BLaER1 (cell line): ENCODE measurements at regions not wholly inside any gene's neighbourhood (a gene's known extent, or its start where the extent isn't known, plus 50 kb on each side); places are given as distances from the start of the nearest gene placed in this dataset.

Experiments used
- H3K27ac ChIP-seq: shearing (Covaris generic); formaldehyde crosslinking; 2 replicates; pipeline ENCODE4 v1.8.1; 2022
- H3K27me3 ChIP-seq: shearing (Covaris generic); formaldehyde crosslinking; 2 replicates; pipeline ENCODE4 v1.8.1; 2022
- H3K36me3 ChIP-seq: shearing (Covaris generic); formaldehyde crosslinking; 2 replicates; pipeline ENCODE4 v1.8.1; 2022
- H3K4me1 ChIP-seq: shearing (Covaris generic); formaldehyde crosslinking; 2 replicates; pipeline ENCODE4 v1.8.1; 2022
- H3K4me2 ChIP-seq: shearing (Covaris generic); formaldehyde crosslinking; 2 replicates; pipeline ENCODE4 v1.8.1; 2022
- H3K4me3 ChIP-seq: shearing (Covaris generic); formaldehyde crosslinking; 2 replicates; pipeline ENCODE4 v1.8.1; 2022
- H3K9ac ChIP-seq: shearing (Covaris generic); formaldehyde crosslinking; 2 replicates; pipeline ENCODE4 v1.8.1; 2022
- H3K9me3 ChIP-seq: shearing (Covaris generic); formaldehyde crosslinking; 2 replicates; pipeline ENCODE4 v1.8.1; 2022
- H4K20me1 ChIP-seq: shearing (Covaris generic); formaldehyde crosslinking; 2 replicates; pipeline ENCODE4 v1.8.1; 2022
- Cebpa-rat ChIP-seq: shearing (Covaris generic); IDR thresholded peaks from 2 replicates; pipeline ENCODE4 v1.8.1; 2022

- no peaks in the 10 kb centered on the region for H3K36me3 ChIP-seq
- no peaks in the 10 kb centered on the region for H3K27me3 ChIP-seq
- H3K9me3 ChIP-seq: no peaks in the 10 kb centered on the region
- no peaks in the 10 kb centered on the region for H4K20me1 ChIP-seq
- H3K27ac ChIP-seq: no peak overlapping the region
- H3K4me3 ChIP-seq: no peak overlapping the region
- H3K9ac ChIP-seq: no peak overlapping the region
- no peak overlapping the region for H3K4me2 ChIP-seq
- no peaks in the 10 kb centered on the region for H3K4me1 ChIP-seq
- TF ChIP-seq Cebpa-rat: no peak
Observed at GRCh38 chr7:125663961-125664360, 734.3 kb upstream of the POT1 start.

- Histone ChIP-seq H3K27me3 (no peaks in the 10 kb centered on the region), H3K4me1 (no peaks in the 10 kb centered on the region), H3K9me3 (no peaks in the 10 kb centered on the region), H3K4me2 (no peak overlapping the region), H3K27ac (no peak overlapping the region), H4K20me1 (no peaks in the 10 kb centered on the region), H3K4me3 (no peak overlapping the region), H3K9ac (no peak overlapping the region), H3K36me3 (no peaks in the 10 kb centered on the region)
- TF ChIP-seq Cebpa-rat: no peak
Observed at GRCh38 chr7:125661677-125662076, 732.1 kb upstream of the POT1 start.

GRCh38 chr7:125661006-125661405 is 731.4 kb upstream of the POT1 start:
- no peak overlapping the region for H3K4me2 ChIP-seq
- TF ChIP-seq Cebpa-rat: no peak

GRCh38 chr7:125654076-125654475 is 724.5 kb upstream of the POT1 start:
- no peaks in the 10 kb centered on the region for H3K9me3 ChIP-seq
- no peak overlapping the region for H3K27ac ChIP-seq
- no peak overlapping the region for H3K4me2 ChIP-seq
- no peaks in the 10 kb centered on the region for H3K27me3 ChIP-seq
- TF ChIP-seq Cebpa-rat: no peak
- no peaks in the 10 kb centered on the region for H4K20me1 ChIP-seq
- no peak overlapping the region for H3K9ac ChIP-seq
- no peaks in the 10 kb centered on the region for H3K36me3 ChIP-seq
- no peak overlapping the region for H3K4me3 ChIP-seq
- 0 out of 2 replicates have a peak, but pooled peaks cover 4% of the 10 kb centered on the region for H3K4me1 ChIP-seq

More at GRCh38 chr7:125661006-125661405, 731.4 kb upstream of the POT1 start:
- Histone ChIP-seq H3K27me3 (no peaks in the 10 kb centered on the region), H3K4me3 (no peak overlapping the region), H3K9ac (no peak overlapping the region), H3K27ac (no peak overlapping the region), H3K36me3 (no peaks in the 10 kb centered on the region), H3K4me1 (no peaks in the 10 kb centered on the region), H4K20me1 (no peaks in the 10 kb centered on the region), H3K9me3 (no peaks in the 10 kb centered on the region)

GRCh38 chr7:125651823-125652528 is 722.4 kb upstream of the POT1 start:
- H3K27me3 ChIP-seq: no peaks in the 10 kb centered on the region
- no peaks in the 10 kb centered on the region for H4K20me1 ChIP-seq
- H3K9me3 ChIP-seq: no peaks in the 10 kb centered on the region
- no peak overlapping the region for H3K9ac ChIP-seq
- no peak overlapping the region for H3K4me3 ChIP-seq
- H3K4me2 ChIP-seq: no peak overlapping the region
- no peak overlapping the region for H3K27ac ChIP-seq
- H3K36me3 ChIP-seq: no peaks in the 10 kb centered on the region
- TF ChIP-seq Cebpa-rat: no peak
- H3K4me1 ChIP-seq: 0 out of 2 replicates have a peak, but pooled peaks cover 4% of the 10 kb centered on the region

GRCh38 chr7:125648543-125648942 is 718.9 kb upstream of the POT1 start:
- H3K4me1 ChIP-seq: 0 out of 2 replicates have a peak, but pooled peaks cover 4% of the 10 kb centered on the region
- H3K36me3 ChIP-seq: no peaks in the 10 kb centered on the region
- H3K27me3 ChIP-seq: no peaks in the 10 kb centered on the region
- no peak overlapping the region for H3K4me3 ChIP-seq
- H3K9ac ChIP-seq: no peak overlapping the region
- H3K27ac ChIP-seq: no peak overlapping the region
- H3K4me2 ChIP-seq: no peak overlapping the region
- H3K9me3 ChIP-seq: no peaks in the 10 kb centered on the region
- no peaks in the 10 kb centered on the region for H4K20me1 ChIP-seq
- no peak for TF ChIP-seq Cebpa-rat

- H3K27ac ChIP-seq: no peak overlapping the region
- H3K4me3 ChIP-seq: no peak overlapping the region
- H3K4me1 ChIP-seq: no peaks in the 10 kb centered on the region
- no peaks in the 10 kb centered on the region for H3K36me3 ChIP-seq
- no peak overlapping the region for H3K9ac ChIP-seq
- H3K4me2 ChIP-seq: no peak overlapping the region
- no peaks in the 10 kb centered on the region for H4K20me1 ChIP-seq
- H3K9me3 ChIP-seq: no peaks in the 10 kb centered on the region
- TF ChIP-seq Cebpa-rat: no peak
- H3K27me3 ChIP-seq: no peaks in the 10 kb centered on the region
Observed at GRCh38 chr7:125645770-125646169, 716.1 kb upstream of the POT1 start.

GRCh38 chr7:125644109-125644508 is 714.5 kb upstream of the POT1 start:
- Histone ChIP-seq H3K4me3 (no peak overlapping the region), H3K4me1 (no peaks in the 10 kb centered on the region), H3K27ac (no peak overlapping the region), H3K4me2 (no peak overlapping the region), H3K9me3 (no peaks in the 10 kb centered on the region), H3K27me3 (no peaks in the 10 kb centered on the region), H4K20me1 (no peaks in the 10 kb centered on the region), H3K9ac (no peak overlapping the region), H3K36me3 (no peaks in the 10 kb centered on the region)
- TF ChIP-seq Cebpa-rat: no peak

GRCh38 chr7:125643302-125643701 is 713.7 kb upstream of the POT1 start:
- TF ChIP-seq Cebpa-rat: no peak
- Histone ChIP-seq H3K27ac (no peak overlapping the region), H3K9me3 (no peaks in the 10 kb centered on the region), H3K4me3 (no peak overlapping the region), H3K4me1 (no peaks in the 10 kb centered on the region), H3K27me3 (no peaks in the 10 kb centered on the region), H3K36me3 (no peaks in the 10 kb centered on the region), H4K20me1 (no peaks in the 10 kb centered on the region), H3K9ac (no peak overlapping the region), H3K4me2 (no peak overlapping the region)

- no peak overlapping the region for H3K4me3 ChIP-seq
- H3K4me1 ChIP-seq: no peaks in the 10 kb centered on the region
- no peaks in the 10 kb centered on the region for H3K36me3 ChIP-seq
- no peaks in the 10 kb centered on the region for H3K9me3 ChIP-seq
- H3K27ac ChIP-seq: no peak overlapping the region
- no peak overlapping the region for H3K4me2 ChIP-seq
- no peak overlapping the region for H3K9ac ChIP-seq
- H3K27me3 ChIP-seq: no peaks in the 10 kb centered on the region
- TF ChIP-seq Cebpa-rat: no peak
- H4K20me1 ChIP-seq: no peaks in the 10 kb centered on the region
Observed at GRCh38 chr7:125641884-125642283, 712.3 kb upstream of the POT1 start.
